HG03565 (cell line): ENCODE measurements at regions not wholly inside any gene's neighbourhood (a gene's known extent, or its start where the extent isn't known, plus 50 kb on each side); places are given as distances from the start of the nearest gene placed in this dataset.

Experiments used
- ATAC-seq: cut with Tn5 transposase; IDR thresholded peaks from one replicate; pipeline ENCODE4 v1.9.1; 2021; ENCODE audit warnings: mild to moderate bottlenecking, moderate library complexity; ENCODE audit not compliant: unreplicated experiment

- ATAC-seq, result no peak
These were observed 212.7 kb upstream of the C1QTNF7 start for GRCh38 chr4:15215109-15215508.

GRCh38 chr4:15226203-15226602 lies 201.6 kb upstream of the C1QTNF7 start:
- no peak for ATAC-seq

GRCh38 chr4:15231265-15232091 lies 196.4 kb upstream of the C1QTNF7 start:
- peak; percentile 79 for ATAC-seq

- no peak for ATAC-seq
These were observed 195.2 kb upstream of the C1QTNF7 start for GRCh38 chr4:15232366-15233263.

- peak; percentile 12 for ATAC-seq
These were observed 194.6 kb upstream of the C1QTNF7 start for GRCh38 chr4:15233264-15233597.

- peak; percentile 41 for ATAC-seq
These were observed 194.2 kb upstream of the C1QTNF7 start for GRCh38 chr4:15233626-15234025.

- ATAC-seq, result no peak
These were observed 193.5 kb upstream of the C1QTNF7 start for GRCh38 chr4:15234116-15234855.

GRCh38 chr4:15234856-15235126 lies 193.0 kb upstream of the C1QTNF7 start:
- ATAC-seq, result no peak

GRCh38 chr4:15235135-15235534 lies 192.7 kb upstream of the C1QTNF7 start:
- no peak for ATAC-seq

- no peak for ATAC-seq
These were observed 190.1 kb upstream of the C1QTNF7 start for GRCh38 chr4:15237648-15238230.

GRCh38 chr4:15238720-15239119 lies 189.1 kb upstream of the C1QTNF7 start:
- ATAC-seq, result no peak

GRCh38 chr4:15239866-15240265 lies 188.0 kb upstream of the C1QTNF7 start:
- ATAC-seq, result no peak

- no peak for ATAC-seq
These were observed 187.1 kb upstream of the C1QTNF7 start for GRCh38 chr4:15240764-15241163.

GRCh38 chr4:15242021-15242420 lies 185.8 kb upstream of the C1QTNF7 start:
- no peak for ATAC-seq

GRCh38 chr4:15244354-15244753 lies 183.5 kb upstream of the C1QTNF7 start:
- ATAC-seq, result no peak

GRCh38 chr4:15245006-15245530 lies 182.8 kb upstream of the C1QTNF7 start:
- ATAC-seq, result no peak

GRCh38 chr4:15250021-15250441 lies 177.8 kb upstream of the C1QTNF7 start:
- no peak for ATAC-seq

GRCh38 chr4:15253349-15253748 lies 174.5 kb upstream of the C1QTNF7 start:
- ATAC-seq, result peak; percentile 79

- ATAC-seq, result no peak
These were observed 173.5 kb upstream of the C1QTNF7 start for GRCh38 chr4:15254236-15254880.

GRCh38 chr4:15255537-15255936 lies 172.3 kb upstream of the C1QTNF7 start:
- ATAC-seq, result no peak
